Endodermal cell (in vitro differentiated cells): ENCODE measurements at regions not wholly inside any gene's neighbourhood (a gene's known extent, or its start where the extent isn't known, plus 50 kb on each side); places are given as distances from the start of the nearest gene placed in this dataset.

Experiments
- DNase-seq: peaks from one replicate; pipeline ENCODE4 v3.0.0-alpha.2; 2017
- H3K27ac ChIP-seq: 2 replicates; pipeline ENCODE4 v1.5.1; 2013; ENCODE audit warnings: mild to moderate bottlenecking, low read depth, low read length, moderate library complexity
- H3K27me3 ChIP-seq: 2 replicates; pipeline ENCODE4 v1.6.1; 2013; ENCODE audit warnings: mild to moderate bottlenecking, low read length, moderate library complexity; ENCODE audit not compliant: insufficient read depth, control insufficient read depth, poor library complexity, severe bottlenecking
- H3K36me3 ChIP-seq: 2 replicates; pipeline ENCODE4 v1.7.0; 2013; ENCODE audit warnings: mild to moderate bottlenecking, low read length, moderate library complexity; ENCODE audit not compliant: control insufficient read depth, insufficient read depth
- H3K4me1 ChIP-seq: one replicate; pipeline ENCODE4 v1.7.0; 2013; ENCODE audit warnings: low read length; ENCODE audit not compliant: control insufficient read depth, insufficient read depth
- H3K4me3 ChIP-seq: 2 replicates; pipeline ENCODE4 v1.5.1; 2013; ENCODE audit warnings: mild to moderate bottlenecking, low read length, moderate library complexity
- H3K9ac ChIP-seq: 2 replicates; pipeline ENCODE4 v1.6.1; 2013; ENCODE audit warnings: mild to moderate bottlenecking, low read length, moderate library complexity; ENCODE audit not compliant: poor library complexity, severe bottlenecking; ENCODE audit errors: extremely low read depth
- H3K9me3 ChIP-seq: 2 replicates; pipeline ENCODE4 v1.6.1; 2013; ENCODE audit warnings: mild to moderate bottlenecking, low read length, moderate library complexity; ENCODE audit not compliant: control insufficient read depth
- H3K27ac Mint-ChIP-seq: 2 replicates; pipeline ENCODE4 v1.8.0; 2020; ENCODE audit warnings: mixed read lengths
- H3K27me3 Mint-ChIP-seq: 2 replicates; pipeline ENCODE4 v1.8.0; 2021; ENCODE audit warnings: mild to moderate bottlenecking, mixed read lengths; ENCODE audit not compliant: insufficient read depth
- H3K36me3 Mint-ChIP-seq: 2 replicates; pipeline ENCODE4 v1.8.0; 2020; ENCODE audit warnings: low read depth, mixed read lengths
- H3K4me1 Mint-ChIP-seq: 2 replicates; pipeline ENCODE4 v1.8.0; 2020; ENCODE audit warnings: mixed read lengths
- H3K4me3 Mint-ChIP-seq: 2 replicates; pipeline ENCODE4 v1.8.0; 2020; ENCODE audit warnings: mild to moderate bottlenecking, moderate library complexity, mixed read lengths
- H3K9me3 Mint-ChIP-seq: 2 replicates; pipeline ENCODE4 v1.8.0; 2020; ENCODE audit warnings: mild to moderate bottlenecking, mixed read lengths
- CTCF ChIP-seq: fragments of 200-600 bp; sonication (generic); conservative IDR thresholded peaks from 2 replicates; pipeline ENCODE4 v1.5.0; 2021; ENCODE audit warnings: antibody characterized with exemption, mild to moderate bottlenecking
- WGBS, 2 experiments: methylation state at CpG; one replicate each; pipeline versions ENCODE4 v1.1.5 to v1.1.7; 2013; ENCODE audit warnings: missing lambda C conversion rate in 2 of 2, mixed read lengths in 1 of 2; ENCODE audit not compliant: insufficient coverage in 1 of 2, insufficient read length in 1 of 2; 5-methylcytosine and 5-hydroxymethylcytosine counted together

DNA sequence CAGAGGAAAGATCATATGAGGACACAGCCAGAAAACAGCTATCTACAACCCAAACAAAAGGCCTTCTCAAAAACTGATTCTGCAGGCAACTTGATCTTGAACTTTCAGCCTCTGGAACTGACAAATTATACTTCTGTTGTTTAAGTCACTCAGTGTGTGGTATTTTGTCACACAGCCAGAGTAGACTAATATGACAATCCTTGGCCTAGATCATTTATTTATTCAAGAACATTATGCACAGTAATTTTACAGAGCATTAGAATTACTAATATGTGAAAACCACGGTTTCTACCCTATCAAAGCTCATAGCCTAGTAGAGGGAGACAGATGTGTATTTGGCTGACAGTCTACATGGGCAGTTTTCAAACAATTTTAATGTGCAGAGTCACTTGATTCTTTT is 167.8 kb upstream of the PCDH18 start:
- WGBS, 2 experiments = 89% methylated on average over 1 of the region's 1 CpG; no CpG with 5 or more reads in 1 of the 2 experiments
- H3K27ac Mint-ChIP-seq = no peak overlapping the region

GRCh38 chr4:137694138-137694537 is 161.8 kb upstream of the PCDH18 start:
- DNase-seq = no peak
- H3K4me3 ChIP-seq = no peak overlapping the region
- H3K36me3 Mint-ChIP-seq = no peaks in the 10 kb centered on the region
- no peaks in the 10 kb centered on the region for H3K9me3 Mint-ChIP-seq
- 100% methylated on average over 1 of the region's 1 CpG; no CpG with 5 or more reads in 1 of the 2 experiments for WGBS, 2 experiments
- no peaks in the 10 kb centered on the region for H3K36me3 ChIP-seq
- H3K9me3 ChIP-seq = no peaks in the 10 kb centered on the region
- peaks cover 20% of the 10 kb centered on the region for H3K27me3 ChIP-seq
- H3K27ac ChIP-seq = no peak overlapping the region
- peaks cover 23% of the 10 kb centered on the region for H3K27me3 Mint-ChIP-seq
- TF ChIP-seq CTCF = no peak
- H3K27ac Mint-ChIP-seq = no peak overlapping the region
- H3K4me1 ChIP-seq = no peaks in the 10 kb centered on the region
- no peaks in the 10 kb centered on the region for H3K4me1 Mint-ChIP-seq
- no peak overlapping the region for H3K4me3 Mint-ChIP-seq
- H3K9ac ChIP-seq = no peak overlapping the region

More for the DNA sequence above, 167.8 kb upstream of the PCDH18 start:
- Histone ChIP-seq H3K27me3 (no peaks in the 10 kb centered on the region), H3K36me3 (no peaks in the 10 kb centered on the region), H3K9me3 (peaks cover 13% of the 10 kb centered on the region), H3K9ac (no peak overlapping the region), H3K4me1 (no peaks in the 10 kb centered on the region), H3K4me3 (no peak overlapping the region), H3K27ac (no peak overlapping the region)
- Mint-ChIP-seq H3K9me3 (peaks cover 10% of the 10 kb centered on the region), H3K4me1 (no peaks in the 10 kb centered on the region), H3K27me3 (no peaks in the 10 kb centered on the region), H3K4me3 (no peak overlapping the region), H3K36me3 (no peaks in the 10 kb centered on the region)
- no peak for DNase-seq
- no peak for TF ChIP-seq CTCF

DNA sequence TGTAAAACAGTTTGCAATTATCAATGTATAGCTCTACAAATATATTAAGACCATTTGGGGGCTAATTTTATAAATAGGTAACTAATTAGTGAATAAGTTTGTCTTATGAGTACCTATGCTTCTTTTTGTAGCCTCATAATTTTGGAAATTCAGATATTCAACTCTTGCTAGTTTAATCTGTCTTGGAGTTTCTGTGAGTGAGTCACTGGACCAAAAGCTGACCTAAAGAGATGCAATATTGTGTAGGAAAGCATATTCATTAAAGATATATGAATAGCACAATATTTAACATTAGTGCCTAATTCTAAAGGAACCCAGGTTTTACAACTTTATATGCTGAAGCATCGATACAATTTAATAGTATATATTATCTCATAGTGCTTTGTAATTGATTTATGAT is 161.3 kb upstream of the PCDH18 start:
- Histone ChIP-seq H3K4me3 (no peak overlapping the region), H3K27ac (no peak overlapping the region), H3K36me3 (no peaks in the 10 kb centered on the region), H3K9ac (no peak overlapping the region), H3K27me3 (peaks cover 20% of the 10 kb centered on the region), H3K9me3 (no peaks in the 10 kb centered on the region), H3K4me1 (no peaks in the 10 kb centered on the region)
- TF ChIP-seq CTCF = no peak
- H3K27ac Mint-ChIP-seq = no peak overlapping the region
- no peaks in the 10 kb centered on the region for H3K9me3 Mint-ChIP-seq
- H3K27me3 Mint-ChIP-seq = peaks cover 28% of the 10 kb centered on the region
- no CpG with 5 or more reads among the region's 1 CpG for WGBS, 2 experiments
- H3K4me1 Mint-ChIP-seq = no peaks in the 10 kb centered on the region
- no peak overlapping the region for H3K4me3 Mint-ChIP-seq
- H3K36me3 Mint-ChIP-seq = no peaks in the 10 kb centered on the region
- DNase-seq = no peak
